ENCODE measurements at regions not wholly inside any gene's neighbourhood (a gene's known extent, or its start where the extent isn't known, plus 50 kb on each side); places are given as distances from the start of the nearest gene placed in this dataset.
"Not testable (repeated sequence)": the region's sequence is repeated elsewhere in the genome, so short reads cannot be mapped to it uniquely, and the experiment has no call there.

GRCh38 chr10:120186506-120186905 lies 270.5 kb upstream of the PLPP4 start:
- WGBS, 2 donors, result 53 to 72% methylated on average over 1 of the region's 1 CpG
- no peak for DNase-seq
- H3K9me3 ChIP-seq (ENCODE audit: control insufficient read depth, low read length), result no peaks in the 10 kb centered on the region

GRCh38 chr10:120187168-120187567 lies 269.9 kb upstream of the PLPP4 start:
- H3K36me3 ChIP-seq (ENCODE audit: control insufficient read depth in 1 of 2, insufficient read depth in 2 of 2, low read length in 1 of 2); H3K4me1 ChIP-seq (ENCODE audit: control insufficient read depth in 1 of 2, insufficient read depth in 2 of 2, low read length in 2 of 2); ATAC-seq (ENCODE audit: low FRiP score); DNase-seq; H3K9me3 ChIP-seq (ENCODE audit: control insufficient read depth, low read length); H3K27ac ChIP-seq (ENCODE audit: low read depth in 1 of 2, low read length in 2 of 2); H3K27me3 ChIP-seq (ENCODE audit: control insufficient read depth in 1 of 2, insufficient read depth in 2 of 2, low read length in 1 of 2); intact Hi-C loops (cut with DNase I); H3K4me3 ChIP-seq (ENCODE audit: low read length in 2 of 2): not testable (repeated sequence)
- WGBS, 2 donors, result 80 to 81% methylated on average over 1 of the region's 1 CpG

More at GRCh38 chr10:120186506-120186905, 270.5 kb upstream of the PLPP4 start:
- Histone ChIP-seq H3K36me3 (ENCODE audit: control insufficient read depth in 1 of 2, insufficient read depth in 2 of 2, low read length in 1 of 2) (no peaks in the 10 kb centered on the region), H3K27ac (ENCODE audit: low read depth in 1 of 2, low read length in 2 of 2) (no peak overlapping the region), H3K27me3 (ENCODE audit: control insufficient read depth in 1 of 2, insufficient read depth in 2 of 2, low read length in 1 of 2) (no peaks in the 10 kb centered on the region), H3K4me3 (ENCODE audit: low read length in 2 of 2) (no peak overlapping the region), H3K4me1 (ENCODE audit: control insufficient read depth in 1 of 2, insufficient read depth in 2 of 2, low read length in 2 of 2) (no peaks in the 10 kb centered on the region)
- intact Hi-C loops (cut with DNase I), result no loop called here
- ATAC-seq (ENCODE audit: low FRiP score), result no peak

GRCh38 chr10:120188950-120189349 lies 268.1 kb upstream of the PLPP4 start:
- H3K27ac ChIP-seq (ENCODE audit: low read depth in 1 of 2, low read length in 2 of 2), result no peak overlapping the region
- no peaks in the 10 kb centered on the region for H3K9me3 ChIP-seq (ENCODE audit: control insufficient read depth, low read length)
- no peaks in the 10 kb centered on the region for H3K4me1 ChIP-seq (ENCODE audit: control insufficient read depth in 1 of 2, insufficient read depth in 2 of 2, low read length in 2 of 2)
- WGBS, 2 donors, result 45 to 63% methylated on average over 2 of the region's 2 CpGs
- DNase-seq, result no peak
- H3K36me3 ChIP-seq (ENCODE audit: control insufficient read depth in 1 of 2, insufficient read depth in 2 of 2, low read length in 1 of 2), result no peaks in the 10 kb centered on the region
- intact Hi-C loops (cut with DNase I), result no loop called here
- no peak for ATAC-seq (ENCODE audit: low FRiP score)
- no peaks in the 10 kb centered on the region for H3K27me3 ChIP-seq (ENCODE audit: control insufficient read depth in 1 of 2, insufficient read depth in 2 of 2, low read length in 1 of 2)
- no peak overlapping the region for H3K4me3 ChIP-seq (ENCODE audit: low read length in 2 of 2)

GRCh38 chr10:120195984-120196712 lies 260.9 kb upstream of the PLPP4 start:
- WGBS, 2 donors, result 83 to 84% methylated on average over 2 of the region's 2 CpGs
- H3K27me3 ChIP-seq (ENCODE audit: control insufficient read depth in 1 of 2, insufficient read depth in 2 of 2, low read length in 1 of 2), result no peaks in the 10 kb centered on the region
- H3K4me1 ChIP-seq (ENCODE audit: control insufficient read depth in 1 of 2, insufficient read depth in 2 of 2, low read length in 2 of 2), result no peaks in the 10 kb centered on the region
- H3K36me3 ChIP-seq (ENCODE audit: control insufficient read depth in 1 of 2, insufficient read depth in 2 of 2, low read length in 1 of 2), result no peaks in the 10 kb centered on the region
- no peak overlapping the region for H3K4me3 ChIP-seq (ENCODE audit: low read length in 2 of 2)
- no peak overlapping the region for H3K27ac ChIP-seq (ENCODE audit: low read depth in 1 of 2, low read length in 2 of 2)
- DNase-seq (no peak), ATAC-seq (ENCODE audit: low FRiP score) (peak; percentile 15)
- H3K9me3 ChIP-seq (ENCODE audit: control insufficient read depth, low read length), result no peaks in the 10 kb centered on the region
- intact Hi-C loops (cut with DNase I), result no loop called here

GRCh38 chr10:120204877-120205276 lies 252.2 kb upstream of the PLPP4 start:
- intact Hi-C loops (cut with DNase I), result no loop called here

GRCh38 chr10:120205368-120206018 lies 251.5 kb upstream of the PLPP4 start:
- no peak overlapping the region for H3K27ac ChIP-seq (ENCODE audit: low read depth in 1 of 2, low read length in 2 of 2)
- no peaks in the 10 kb centered on the region for H3K27me3 ChIP-seq (ENCODE audit: control insufficient read depth in 1 of 2, insufficient read depth in 2 of 2, low read length in 1 of 2)
- intact Hi-C loops (cut with DNase I), result no loop called here
- H3K36me3 ChIP-seq (ENCODE audit: control insufficient read depth in 1 of 2, insufficient read depth in 2 of 2, low read length in 1 of 2), result no peaks in the 10 kb centered on the region
- DNase-seq (no peak), ATAC-seq (ENCODE audit: low FRiP score) (no peak)
- WGBS, 2 donors, result 68 to 72% methylated on average over 2 of the region's 2 CpGs
- no peak overlapping the region for H3K4me3 ChIP-seq (ENCODE audit: low read length in 2 of 2)
- no peaks in the 10 kb centered on the region for H3K4me1 ChIP-seq (ENCODE audit: control insufficient read depth in 1 of 2, insufficient read depth in 2 of 2, low read length in 2 of 2)
- no peaks in the 10 kb centered on the region for H3K9me3 ChIP-seq (ENCODE audit: control insufficient read depth, low read length)

More at GRCh38 chr10:120204877-120205276, 252.2 kb upstream of the PLPP4 start:
- Histone ChIP-seq H3K27ac (ENCODE audit: low read depth in 1 of 2, low read length in 2 of 2) (no peak overlapping the region), H3K9me3 (ENCODE audit: control insufficient read depth, low read length) (no peaks in the 10 kb centered on the region), H3K27me3 (ENCODE audit: control insufficient read depth in 1 of 2, insufficient read depth in 2 of 2, low read length in 1 of 2) (no peaks in the 10 kb centered on the region), H3K4me1 (ENCODE audit: control insufficient read depth in 1 of 2, insufficient read depth in 2 of 2, low read length in 2 of 2) (no peaks in the 10 kb centered on the region), H3K4me3 (ENCODE audit: low read length in 2 of 2) (no peak overlapping the region), H3K36me3 (ENCODE audit: control insufficient read depth in 1 of 2, insufficient read depth in 2 of 2, low read length in 1 of 2) (no peaks in the 10 kb centered on the region)
- ATAC-seq (ENCODE audit: low FRiP score) (no peak), DNase-seq (no peak)
- 78 to 81% methylated on average over 6 of the region's 6 CpGs for WGBS, 2 donors

GRCh38 chr10:120208488-120208887 lies 248.5 kb upstream of the PLPP4 start:
- H3K27ac ChIP-seq (ENCODE audit: low read depth in 1 of 2, low read length in 2 of 2), result no peak overlapping the region
- H3K9me3 ChIP-seq (ENCODE audit: control insufficient read depth, low read length), result peaks cover 4% of the 10 kb centered on the region
- H3K36me3 ChIP-seq (ENCODE audit: control insufficient read depth in 1 of 2, insufficient read depth in 2 of 2, low read length in 1 of 2), result no peaks in the 10 kb centered on the region
- intact Hi-C loops (cut with DNase I), result no loop called here
- H3K27me3 ChIP-seq (ENCODE audit: control insufficient read depth in 1 of 2, insufficient read depth in 2 of 2, low read length in 1 of 2), result no peaks in the 10 kb centered on the region
- 64 to 69% methylated on average over 3 of the region's 3 CpGs for WGBS, 2 donors
- DNase-seq, result no peak
- no peak for ATAC-seq (ENCODE audit: low FRiP score)
- no peaks in the 10 kb centered on the region for H3K4me1 ChIP-seq (ENCODE audit: control insufficient read depth in 1 of 2, insufficient read depth in 2 of 2, low read length in 2 of 2)
- H3K4me3 ChIP-seq (ENCODE audit: low read length in 2 of 2), result no peak overlapping the region

- intact Hi-C loops (cut with DNase I), result no loop called here
- H3K27me3 ChIP-seq (ENCODE audit: control insufficient read depth in 1 of 2, insufficient read depth in 2 of 2, low read length in 1 of 2), result no peaks in the 10 kb centered on the region
- peaks cover 4% of the 10 kb centered on the region for H3K9me3 ChIP-seq (ENCODE audit: control insufficient read depth, low read length)
- no peak overlapping the region for H3K27ac ChIP-seq (ENCODE audit: low read depth in 1 of 2, low read length in 2 of 2)
- no peak overlapping the region for H3K4me3 ChIP-seq (ENCODE audit: low read length in 2 of 2)
- no peaks in the 10 kb centered on the region for H3K4me1 ChIP-seq (ENCODE audit: control insufficient read depth in 1 of 2, insufficient read depth in 2 of 2, low read length in 2 of 2)
- DNase-seq (no peak), ATAC-seq (ENCODE audit: low FRiP score) (no peak)
- H3K36me3 ChIP-seq (ENCODE audit: control insufficient read depth in 1 of 2, insufficient read depth in 2 of 2, low read length in 1 of 2), result no peaks in the 10 kb centered on the region
- 37 to 44% methylated on average over 7 of the region's 7 CpGs for WGBS, 2 donors
Observed at GRCh38 chr10:120209124-120209762, 247.8 kb upstream of the PLPP4 start.

GRCh38 chr10:120212275-120212674 lies 244.8 kb upstream of the PLPP4 start:
- intact Hi-C loops (cut with DNase I), result no loop called here
- Histone ChIP-seq H3K36me3 (ENCODE audit: control insufficient read depth in 1 of 2, insufficient read depth in 2 of 2, low read length in 1 of 2) (no peaks in the 10 kb centered on the region), H3K4me1 (ENCODE audit: control insufficient read depth in 1 of 2, insufficient read depth in 2 of 2, low read length in 2 of 2) (no peaks in the 10 kb centered on the region), H3K4me3 (ENCODE audit: low read length in 2 of 2) (no peak overlapping the region), H3K9me3 (ENCODE audit: control insufficient read depth, low read length) (peaks cover 4% of the 10 kb centered on the region), H3K27me3 (ENCODE audit: control insufficient read depth in 1 of 2, insufficient read depth in 2 of 2, low read length in 1 of 2) (no peaks in the 10 kb centered on the region), H3K27ac (ENCODE audit: low read depth in 1 of 2, low read length in 2 of 2) (no peak overlapping the region)
- DNase-seq (no peak), ATAC-seq (ENCODE audit: low FRiP score) (no peak)
- WGBS, 2 donors, result 83% methylated on average over 2 of the region's 2 CpGs

All from aorta (tissue), 5 donors.